ENCODE measurements at regions not wholly inside any gene's neighbourhood (a gene's known extent, or its start where the extent isn't known, plus 50 kb on each side); places are given as distances from the start of the nearest gene placed in this dataset.

DNA sequence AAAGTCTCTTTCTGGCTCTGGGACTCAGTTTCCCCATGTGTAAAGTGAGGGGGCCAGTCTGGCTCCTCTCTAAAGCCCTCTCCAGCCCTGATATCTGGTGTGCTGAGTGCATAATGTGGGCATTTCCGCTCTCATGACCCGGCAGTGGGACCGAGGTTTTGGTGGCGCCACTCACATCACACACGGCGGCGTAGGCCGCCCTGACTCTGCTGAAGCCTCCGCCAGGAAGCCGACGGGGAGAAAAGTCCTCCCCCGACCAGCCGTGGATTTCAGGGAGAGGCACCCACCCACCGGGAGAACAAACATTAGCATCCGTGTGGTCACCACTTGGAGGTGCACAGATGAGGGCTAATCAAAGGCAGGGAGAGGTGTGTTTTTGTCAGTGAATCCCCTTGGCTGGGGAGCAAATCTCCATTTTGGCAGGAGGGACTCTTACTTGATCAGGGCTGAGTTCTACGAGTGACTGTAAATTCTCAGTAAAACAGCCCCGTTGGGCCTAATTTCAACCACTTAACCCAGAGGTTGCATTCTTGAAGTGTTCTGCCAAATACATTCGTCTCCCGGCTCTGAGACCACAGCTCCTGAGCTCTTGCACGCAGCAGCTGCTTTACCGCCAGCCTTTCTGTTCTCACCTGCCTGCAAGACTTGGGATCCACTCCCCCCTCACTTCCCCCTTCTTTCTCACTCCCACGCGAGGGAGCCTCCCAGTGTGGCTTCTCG, 118.2 kb downstream of the FOXD2 start:
- H3K27ac Mint-ChIP-seq = no peak overlapping the region
- H3K27me3 Mint-ChIP-seq = peaks cover 8% of the 10 kb centered on the region
- no peaks in the 10 kb centered on the region for H3K9me3 Mint-ChIP-seq
- H3K36me3 Mint-ChIP-seq = no peaks in the 10 kb centered on the region
- H3K4me1 Mint-ChIP-seq = no peaks in the 10 kb centered on the region
- no peak overlapping the region for H3K4me3 Mint-ChIP-seq
- DNase-seq = no peak

DNA sequence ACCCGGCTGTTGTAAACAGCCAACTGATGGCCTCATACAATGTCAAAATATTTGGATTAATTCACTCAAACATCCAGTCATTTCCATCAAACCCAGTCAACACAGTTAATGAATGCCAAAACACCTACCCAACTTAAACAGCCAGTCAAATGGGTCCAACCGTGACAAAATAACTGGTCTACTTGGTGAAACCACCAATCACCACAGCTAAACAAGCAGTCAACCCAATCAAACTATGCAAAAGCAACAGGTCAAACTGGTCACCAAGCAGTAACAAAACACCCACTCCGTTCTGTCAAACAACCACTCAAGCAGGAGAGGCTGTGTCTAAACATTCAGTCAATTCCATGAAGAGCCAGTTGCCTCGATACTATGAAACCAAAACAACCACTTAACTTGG, 119.2 kb downstream of the FOXD2 start:
- no peaks in the 10 kb centered on the region for H3K9me3 Mint-ChIP-seq
- peaks cover 8% of the 10 kb centered on the region for H3K27me3 Mint-ChIP-seq
- DNase-seq = no peak
- no peak overlapping the region for H3K4me3 Mint-ChIP-seq
- no peaks in the 10 kb centered on the region for H3K4me1 Mint-ChIP-seq
- H3K36me3 Mint-ChIP-seq = no peaks in the 10 kb centered on the region
- H3K27ac Mint-ChIP-seq = no peak overlapping the region

DNA sequence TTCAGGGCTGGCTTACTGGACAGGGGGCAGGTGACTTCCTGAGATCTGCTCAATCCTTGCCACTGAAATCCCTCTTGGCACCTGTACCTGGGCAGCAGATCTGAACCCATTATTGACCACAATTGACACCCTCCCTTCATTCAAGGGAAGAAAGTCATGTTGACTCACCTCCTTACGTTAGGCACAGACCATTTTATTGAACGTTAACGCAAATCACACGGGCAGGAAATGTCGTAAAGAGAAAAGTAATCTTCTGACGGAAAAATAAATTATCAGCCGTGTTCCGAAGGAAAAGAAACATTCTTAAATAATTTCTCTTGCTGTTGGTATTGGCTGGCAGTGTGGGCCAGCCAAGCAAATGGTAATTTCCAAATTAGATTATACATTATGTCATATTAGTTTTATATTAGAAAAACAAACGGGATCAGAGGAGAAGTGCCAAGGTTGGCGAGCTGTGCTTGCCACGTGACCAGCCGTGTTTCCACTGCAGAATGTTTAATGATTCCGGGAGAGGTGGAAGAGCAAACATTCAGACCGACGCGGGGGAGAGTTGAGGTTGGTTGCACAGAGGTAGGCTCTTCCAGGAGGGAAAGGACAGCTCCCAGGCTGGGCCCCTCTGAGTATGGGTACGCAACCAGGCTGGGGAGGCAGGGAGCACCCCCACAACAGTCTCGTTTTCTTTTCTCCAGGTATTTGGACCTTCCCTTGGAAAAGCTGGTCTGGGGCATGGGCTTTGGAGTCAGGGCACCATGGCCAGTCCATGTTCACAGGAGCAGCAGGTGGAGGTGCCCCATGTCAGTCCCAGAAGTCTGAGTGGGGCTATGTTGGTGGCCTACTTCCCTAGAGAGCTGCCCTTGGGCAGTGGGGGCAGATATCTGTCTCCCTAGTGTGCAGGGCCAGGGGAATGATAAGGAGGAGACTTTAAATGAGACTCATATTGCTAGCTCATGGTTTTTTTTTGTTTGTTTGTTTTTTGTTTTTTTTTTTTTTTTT, 121.1 kb downstream of the FOXD2 start:
- no peak overlapping the region for H3K4me3 Mint-ChIP-seq
- H3K4me1 Mint-ChIP-seq = peaks cover 8% of the 10 kb centered on the region
- H3K36me3 Mint-ChIP-seq = no peaks in the 10 kb centered on the region
- no peaks in the 10 kb centered on the region for H3K9me3 Mint-ChIP-seq
- H3K27ac Mint-ChIP-seq = no peak overlapping the region
- no peak for DNase-seq
- peaks cover 8% of the 10 kb centered on the region for H3K27me3 Mint-ChIP-seq

DNA sequence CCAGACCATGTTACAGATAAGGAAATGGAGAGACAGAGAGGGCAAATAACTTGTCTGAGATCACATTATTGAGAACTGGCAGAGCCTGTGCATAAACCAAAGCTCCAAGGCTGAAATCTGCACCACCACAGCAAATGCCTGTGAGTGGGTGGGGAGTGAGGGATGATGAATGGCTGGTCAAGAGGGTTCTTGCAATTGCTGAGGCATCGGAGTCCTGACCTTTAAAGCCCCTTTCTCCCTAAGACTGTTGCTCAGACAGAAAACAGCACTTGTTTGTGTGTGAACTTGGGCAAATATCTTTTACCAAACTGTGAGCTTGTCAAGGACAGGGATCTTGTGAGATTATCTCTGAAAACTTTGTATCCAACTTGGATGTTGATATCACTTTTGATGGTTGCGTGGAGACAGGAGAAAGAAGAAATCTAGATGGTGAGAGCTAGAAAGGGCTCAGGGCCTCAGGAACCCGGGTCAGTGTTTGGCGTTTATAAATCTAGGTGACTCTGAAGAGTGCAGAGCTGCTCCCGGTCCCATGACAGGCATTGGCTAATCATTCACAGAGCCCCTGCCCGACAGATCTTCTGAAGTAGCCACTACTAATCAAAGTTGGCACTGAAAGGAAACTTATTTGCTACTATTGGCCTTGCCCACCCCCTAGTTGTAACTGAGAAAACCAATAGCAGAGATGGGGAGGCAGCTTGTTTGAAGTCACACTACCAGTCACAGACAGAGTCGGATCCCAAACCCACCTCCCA, 122.3 kb downstream of the FOXD2 start:
- Mint-ChIP-seq H3K4me1 (peaks cover 8% of the 10 kb centered on the region), H3K27ac (no peak overlapping the region), H3K4me3 (no peak overlapping the region), H3K9me3 (no peaks in the 10 kb centered on the region), H3K36me3 (no peaks in the 10 kb centered on the region), H3K27me3 (peaks cover 8% of the 10 kb centered on the region)
- no peak for DNase-seq

DNA sequence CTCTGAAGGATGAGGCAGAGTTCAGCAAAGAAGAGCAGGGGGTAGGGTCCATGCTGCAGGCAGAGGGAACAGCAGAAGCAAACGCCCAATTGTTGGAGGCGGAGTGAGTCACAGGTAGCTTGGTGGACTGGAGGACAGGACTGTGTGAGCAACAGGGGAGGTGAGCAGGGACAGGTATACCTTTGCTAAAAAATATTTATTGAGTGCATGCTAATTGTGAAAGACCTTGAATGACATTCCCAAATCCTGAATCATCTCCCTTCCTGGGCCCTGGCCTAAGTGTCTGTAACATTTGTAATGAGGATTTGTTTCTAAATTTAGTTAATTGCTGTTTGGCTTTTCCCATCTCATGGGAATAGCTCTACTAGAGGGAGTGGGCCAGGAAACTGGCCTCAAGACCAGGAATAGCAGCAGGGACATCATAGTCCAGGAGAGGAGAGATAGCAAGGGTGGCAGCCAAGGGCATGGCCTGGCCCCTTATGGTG, 123.7 kb downstream of the FOXD2 start:
- peaks cover 8% of the 10 kb centered on the region for H3K4me1 Mint-ChIP-seq
- no peak for DNase-seq
- no peak overlapping the region for H3K4me3 Mint-ChIP-seq
- no peaks in the 10 kb centered on the region for H3K36me3 Mint-ChIP-seq
- no peak overlapping the region for H3K27ac Mint-ChIP-seq
- H3K27me3 Mint-ChIP-seq = peaks cover 5% of the 10 kb centered on the region
- no peaks in the 10 kb centered on the region for H3K9me3 Mint-ChIP-seq

DNA sequence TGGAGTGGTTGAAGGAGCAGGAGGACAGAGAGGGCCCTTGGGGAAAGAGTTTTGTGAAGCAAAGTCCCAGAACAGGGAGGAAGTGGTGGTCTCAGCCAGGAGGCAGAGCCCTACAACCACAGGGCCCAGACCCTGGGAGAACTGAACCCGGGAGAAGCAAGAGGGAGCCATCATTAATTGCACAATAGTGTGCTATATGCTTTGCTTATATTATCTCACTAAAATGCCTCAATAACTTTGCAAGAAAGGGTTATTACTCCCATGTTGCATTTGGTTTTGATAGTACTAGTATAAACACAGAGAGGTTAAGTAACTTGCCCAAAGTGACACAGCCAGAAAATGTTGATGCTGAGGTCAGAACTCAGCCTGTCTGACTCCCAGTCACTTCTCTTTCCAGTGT, 124.3 kb downstream of the FOXD2 start:
- no peaks in the 10 kb centered on the region for H3K9me3 Mint-ChIP-seq
- H3K36me3 Mint-ChIP-seq = no peaks in the 10 kb centered on the region
- no peak for DNase-seq
- H3K27ac Mint-ChIP-seq = no peak overlapping the region
- H3K4me1 Mint-ChIP-seq = peaks cover 8% of the 10 kb centered on the region
- peaks cover 4% of the 10 kb centered on the region for H3K27me3 Mint-ChIP-seq
- H3K4me3 Mint-ChIP-seq = no peak overlapping the region

DNA sequence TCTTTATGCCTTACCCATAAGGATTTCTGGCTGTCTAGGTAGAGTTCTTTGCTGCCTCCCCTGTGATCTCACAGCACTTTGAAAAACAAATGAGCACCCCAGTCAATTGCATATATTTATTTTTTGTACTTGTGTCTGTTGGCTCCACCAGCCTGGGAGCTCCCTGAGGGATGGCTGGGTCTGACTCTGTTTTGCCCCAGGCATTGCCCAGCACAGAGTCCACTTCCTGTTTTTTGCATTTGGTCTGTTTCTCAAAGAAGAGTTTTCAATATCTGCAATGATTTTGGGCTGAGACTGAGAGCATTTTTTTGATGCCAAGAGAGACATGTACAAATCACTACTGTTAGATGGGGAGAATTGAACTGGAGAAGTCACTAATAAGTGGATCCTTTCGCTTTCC, 125.0 kb downstream of the FOXD2 start:
- peaks cover 8% of the 10 kb centered on the region for H3K4me1 Mint-ChIP-seq
- DNase-seq = no peak
- no peaks in the 10 kb centered on the region for H3K9me3 Mint-ChIP-seq
- no peak overlapping the region for H3K4me3 Mint-ChIP-seq
- no peak overlapping the region for H3K27ac Mint-ChIP-seq
- no peaks in the 10 kb centered on the region for H3K36me3 Mint-ChIP-seq
- peaks cover 4% of the 10 kb centered on the region for H3K27me3 Mint-ChIP-seq

DNA sequence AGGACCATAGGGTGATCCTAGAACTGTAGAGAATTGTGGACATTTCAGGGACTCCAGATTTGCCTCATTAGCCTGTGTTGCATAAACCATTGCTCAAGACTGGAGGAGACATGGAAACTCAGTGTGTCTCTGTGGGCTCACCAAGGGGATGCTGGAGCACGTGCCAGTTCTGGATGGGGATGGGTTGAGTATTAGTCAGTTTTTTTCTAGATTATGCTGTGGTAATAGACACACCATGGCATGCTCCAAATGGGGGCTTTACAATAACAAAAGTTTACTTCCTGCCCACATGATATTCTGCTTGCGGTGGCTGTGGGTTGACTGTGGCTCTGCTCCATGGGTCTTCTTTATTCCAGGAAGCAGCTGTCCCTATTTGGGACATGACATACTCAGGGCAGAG, 125.4 kb downstream of the FOXD2 start:
- Mint-ChIP-seq H3K4me3 (no peak overlapping the region), H3K9me3 (no peaks in the 10 kb centered on the region), H3K27me3 (peaks cover 4% of the 10 kb centered on the region), H3K36me3 (no peaks in the 10 kb centered on the region), H3K4me1 (peaks cover 8% of the 10 kb centered on the region), H3K27ac (no peak overlapping the region)
- no peak for DNase-seq

DNA sequence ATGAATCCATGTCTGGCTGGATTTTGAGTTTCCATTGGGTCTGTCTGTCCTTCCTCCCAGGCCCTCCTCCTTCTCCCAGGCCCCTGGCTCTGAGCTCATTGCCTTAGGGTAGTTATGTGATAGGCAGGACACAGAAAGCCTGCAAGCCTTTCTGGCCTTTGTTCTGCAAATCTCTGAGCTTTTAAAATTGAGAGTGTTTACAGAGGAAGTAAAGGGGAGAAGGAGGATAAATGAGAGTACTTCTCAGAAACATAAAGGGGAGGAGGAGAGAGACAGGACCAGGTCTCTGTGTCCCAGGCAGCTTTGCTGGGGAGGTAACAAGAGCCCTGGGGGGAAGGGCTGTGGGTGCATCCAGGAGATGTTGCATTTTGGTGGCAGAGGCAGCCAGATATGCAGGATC, 126.7 kb downstream of the FOXD2 start:
- Mint-ChIP-seq H3K4me3 (no peak overlapping the region), H3K36me3 (no peaks in the 10 kb centered on the region), H3K27ac (no peak overlapping the region), H3K27me3 (peaks cover 10% of the 10 kb centered on the region), H3K4me1 (peaks cover 8% of the 10 kb centered on the region), H3K9me3 (no peaks in the 10 kb centered on the region)
- DNase-seq = no peak

DNA sequence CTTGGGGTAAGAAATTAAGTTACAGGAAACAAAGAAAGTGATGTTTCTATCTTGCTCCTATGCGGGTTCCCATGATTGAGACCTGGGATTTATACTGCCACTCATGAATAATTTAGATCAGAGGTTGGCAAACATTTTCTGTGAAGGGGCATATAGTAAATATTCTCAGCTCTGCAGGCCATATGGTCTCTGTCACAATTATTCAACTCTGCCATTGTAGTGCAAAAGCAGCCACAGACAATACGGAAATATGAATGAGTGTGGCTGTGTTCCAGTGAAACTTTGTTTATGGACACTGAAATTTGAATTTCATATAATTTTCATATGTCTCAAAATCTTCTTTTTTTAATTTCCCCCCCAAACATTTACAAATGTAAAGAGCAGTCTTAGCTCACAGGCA, 127.2 kb downstream of the FOXD2 start:
- Mint-ChIP-seq H3K4me1 (peaks cover 8% of the 10 kb centered on the region), H3K36me3 (no peaks in the 10 kb centered on the region), H3K4me3 (no peak overlapping the region), H3K27me3 (peaks cover 15% of the 10 kb centered on the region), H3K27ac (no peak overlapping the region), H3K9me3 (no peaks in the 10 kb centered on the region)
- DNase-seq = no peak

DNA sequence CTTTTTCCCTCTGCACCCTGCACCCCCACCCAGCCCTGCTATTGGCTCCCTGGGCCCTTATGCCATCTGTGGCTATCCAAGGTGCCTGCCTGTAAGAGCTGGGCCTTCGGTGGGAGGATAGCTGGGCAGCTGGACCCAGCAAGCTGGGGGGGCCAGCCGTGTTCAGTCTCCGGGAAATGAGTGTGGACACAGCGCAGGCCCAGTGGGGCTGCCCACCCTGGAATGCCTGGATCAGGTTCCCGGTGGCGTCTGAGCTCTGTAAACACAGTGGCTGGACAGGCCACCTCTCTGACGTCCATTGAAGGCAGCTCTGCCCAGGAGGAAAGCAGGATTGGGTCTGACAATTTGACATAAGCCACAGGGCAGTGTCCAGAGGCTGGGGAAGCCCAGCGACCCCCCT, 127.8 kb downstream of the FOXD2 start:
- no peak for DNase-seq
- peaks cover 14% of the 10 kb centered on the region for H3K27me3 Mint-ChIP-seq
- no peak overlapping the region for H3K4me3 Mint-ChIP-seq
- peaks cover 11% of the 10 kb centered on the region for H3K4me1 Mint-ChIP-seq
- no peaks in the 10 kb centered on the region for H3K9me3 Mint-ChIP-seq
- H3K36me3 Mint-ChIP-seq = no peaks in the 10 kb centered on the region
- no peak overlapping the region for H3K27ac Mint-ChIP-seq

DNA sequence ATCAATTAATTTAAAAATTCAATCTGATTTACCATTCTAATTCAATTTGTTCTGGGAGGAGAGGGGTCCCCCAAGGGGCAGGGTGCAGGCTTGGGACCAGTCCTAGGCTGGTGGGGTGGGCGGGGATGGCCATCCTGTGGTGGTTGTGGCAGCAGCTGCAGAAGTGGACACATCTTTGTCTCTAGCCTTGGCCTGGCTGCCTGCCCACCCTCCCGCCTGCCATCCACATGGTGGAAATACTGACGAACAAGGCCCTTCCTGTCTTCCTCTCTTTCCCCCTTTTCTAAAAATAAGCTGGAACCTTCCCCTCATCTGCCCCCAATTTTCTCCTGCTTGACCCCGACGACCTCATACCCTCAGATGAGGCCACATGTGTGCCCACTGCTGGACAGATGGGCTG, 130.9 kb downstream of the FOXD2 start:
- Mint-ChIP-seq H3K27ac (no peak overlapping the region), H3K9me3 (no peaks in the 10 kb centered on the region), H3K4me1 (peaks cover 6% of the 10 kb centered on the region), H3K4me3 (no peak overlapping the region), H3K27me3 (peaks cover 26% of the 10 kb centered on the region), H3K36me3 (no peaks in the 10 kb centered on the region)
- DNase-seq = no peak

DNA sequence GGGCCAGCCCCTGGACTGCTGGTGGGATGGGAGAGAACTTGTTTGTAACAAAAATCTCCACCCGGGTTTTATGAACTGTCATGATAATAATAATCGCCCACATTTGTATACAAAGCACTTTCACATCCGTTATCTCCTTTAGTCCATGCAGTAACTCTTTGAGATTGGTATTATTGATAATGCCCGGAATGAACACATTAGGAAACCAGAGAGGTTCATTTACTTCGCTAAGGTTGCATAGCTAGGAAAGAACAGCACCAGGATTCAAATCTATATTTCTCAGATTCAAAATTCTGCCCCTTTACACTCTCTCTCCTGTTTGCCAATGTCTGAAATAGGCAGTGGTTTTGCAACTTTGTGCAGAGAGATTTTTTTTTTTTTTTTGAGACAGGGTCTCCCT, 131.4 kb downstream of the FOXD2 start:
- Mint-ChIP-seq H3K36me3 (no peaks in the 10 kb centered on the region), H3K27ac (no peak overlapping the region), H3K4me3 (no peak overlapping the region), H3K27me3 (peaks cover 29% of the 10 kb centered on the region), H3K9me3 (no peaks in the 10 kb centered on the region), H3K4me1 (peaks cover 6% of the 10 kb centered on the region)
- no peak for DNase-seq

DNA sequence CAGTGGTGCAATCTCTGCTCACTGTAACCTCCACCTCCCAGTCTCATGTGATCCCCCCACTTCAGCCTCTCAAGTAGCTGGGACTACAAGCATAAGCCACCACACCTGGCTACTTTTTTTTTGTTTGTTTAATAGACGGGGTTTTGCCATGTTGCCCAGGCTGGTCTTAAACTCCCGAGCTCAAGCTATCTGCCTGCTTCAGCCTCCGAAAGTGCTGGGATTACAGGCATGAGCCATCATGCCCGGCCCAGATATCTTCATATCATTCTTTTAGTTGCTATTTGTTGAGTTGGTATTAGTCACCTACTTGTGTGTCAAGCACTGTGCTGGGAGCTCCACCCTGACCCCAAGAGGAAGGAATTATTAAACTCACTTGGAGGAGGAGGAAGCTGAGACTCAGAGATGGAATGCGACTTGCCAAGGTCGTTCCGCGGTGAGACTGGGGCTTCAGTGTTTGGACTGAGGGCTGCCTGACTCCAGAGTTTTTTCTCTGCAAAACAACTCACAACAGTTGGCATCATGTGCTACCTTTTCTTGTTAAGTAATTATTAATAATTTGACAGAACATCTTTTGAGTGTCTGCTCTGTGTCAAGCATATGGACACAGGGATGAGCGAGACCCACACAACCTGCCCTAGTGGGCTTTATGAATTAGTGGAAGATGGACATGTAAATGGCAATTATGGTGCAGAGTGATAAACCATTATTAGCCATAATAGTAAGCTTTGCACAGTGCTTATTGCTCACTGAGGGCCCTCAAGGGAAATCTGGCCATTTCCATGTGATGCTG, 132.0 kb downstream of the FOXD2 start:
- H3K4me1 Mint-ChIP-seq = peaks cover 6% of the 10 kb centered on the region
- no peak overlapping the region for H3K27ac Mint-ChIP-seq

More for the DNA sequence above, 132.0 kb downstream of the FOXD2 start:
- H3K4me3 Mint-ChIP-seq = no peak overlapping the region
- no peaks in the 10 kb centered on the region for H3K36me3 Mint-ChIP-seq
- DNase-seq = no peak
- H3K9me3 Mint-ChIP-seq = no peaks in the 10 kb centered on the region
- peaks cover 31% of the 10 kb centered on the region for H3K27me3 Mint-ChIP-seq
